ENCODE measurements at regions not wholly inside any gene's neighbourhood (a gene's known extent, or its start where the extent isn't known, plus 50 kb on each side); places are given as distances from the start of the nearest gene placed in this dataset.

DNA sequence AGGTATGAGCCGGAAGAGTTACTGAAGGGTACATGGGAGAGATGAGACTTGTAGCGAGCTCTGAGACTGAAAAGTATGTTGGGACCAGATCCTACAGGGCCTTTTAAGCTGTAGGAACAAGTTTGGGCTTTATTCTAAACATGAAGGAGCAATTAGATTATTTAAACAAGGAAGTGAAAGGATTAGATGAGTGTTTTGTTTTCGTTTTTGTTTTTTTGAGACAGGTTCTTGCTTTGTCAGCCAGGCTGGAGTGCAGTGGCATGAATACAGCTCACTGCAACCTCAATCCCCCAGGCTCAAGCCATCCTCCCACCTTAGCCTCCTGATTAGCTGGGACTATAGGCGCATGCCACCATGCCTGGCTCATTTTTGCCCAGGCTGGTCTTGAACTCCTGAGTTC, 110.7 kb downstream of the C1D start:
- Mint-ChIP-seq H3K27ac (ENCODE audit: unreplicated experiment) (no peak overlapping the region), H3K4me1 (ENCODE audit: unreplicated experiment) (peaks cover 12% of the 10 kb centered on the region), H3K4me3 (ENCODE audit: unreplicated experiment) (no peak overlapping the region), H3K36me3 (ENCODE audit: unreplicated experiment) (no peaks in the 10 kb centered on the region), H3K9me3 (ENCODE audit: unreplicated experiment) (no peaks in the 10 kb centered on the region), H3K27me3 (ENCODE audit: unreplicated experiment) (no peaks in the 10 kb centered on the region)
- no peak for DNase-seq (ENCODE audit: extremely low spot score, unreplicated experiment)
- TF ChIP-seq CTCF (IDR thresholded peaks at IDR 0.05), result no peak

DNA sequence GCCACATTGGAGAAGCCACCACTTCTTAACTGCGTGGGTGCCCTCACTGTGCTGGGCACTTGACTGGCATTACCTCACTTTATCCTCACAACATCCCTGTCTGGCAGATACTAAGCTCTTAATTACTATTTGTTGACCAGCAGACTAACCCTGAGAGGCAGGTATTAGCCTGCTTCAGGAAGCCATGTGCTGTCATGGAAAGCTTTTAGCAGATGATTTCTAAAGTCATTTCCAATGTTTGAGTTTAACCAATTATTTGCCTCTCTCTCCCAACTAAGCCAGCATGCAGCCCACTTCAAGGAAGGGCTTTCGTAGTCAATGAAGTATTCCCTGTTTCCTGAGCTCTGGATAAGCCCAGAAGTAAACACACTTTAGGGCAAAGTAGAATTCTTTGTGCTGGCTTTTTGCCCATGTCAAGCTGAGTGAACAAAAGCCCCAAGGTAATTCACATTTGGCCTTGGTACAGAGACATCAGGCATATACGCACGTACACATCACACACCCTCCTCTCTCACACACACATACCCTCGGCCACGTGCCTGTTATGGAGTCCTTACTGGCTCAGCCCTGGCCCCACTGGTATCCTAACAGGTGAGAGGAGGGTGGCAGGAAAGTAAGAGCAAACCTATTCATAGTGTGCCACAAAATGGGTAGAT, 108.6 kb downstream of the C1D start:
- Mint-ChIP-seq H3K9me3 (ENCODE audit: unreplicated experiment) (peaks cover 6% of the 10 kb centered on the region), H3K27me3 (ENCODE audit: unreplicated experiment) (no peaks in the 10 kb centered on the region), H3K4me1 (ENCODE audit: unreplicated experiment) (peaks cover 12% of the 10 kb centered on the region)

GRCh38 chr2:67955748-67956603, 106.8 kb downstream of the C1D start:
- Mint-ChIP-seq H3K27ac (ENCODE audit: unreplicated experiment) (no peak overlapping the region), H3K4me3 (ENCODE audit: unreplicated experiment) (no peak overlapping the region), H3K4me1 (ENCODE audit: unreplicated experiment) (peaks cover 7% of the 10 kb centered on the region), H3K9me3 (ENCODE audit: unreplicated experiment) (peaks cover 6% of the 10 kb centered on the region), H3K36me3 (ENCODE audit: unreplicated experiment) (no peaks in the 10 kb centered on the region), H3K27me3 (ENCODE audit: unreplicated experiment) (no peaks in the 10 kb centered on the region)
- TF ChIP-seq CTCF (IDR thresholded peaks at IDR 0.05), result no peak
- no peak for DNase-seq (ENCODE audit: extremely low spot score, unreplicated experiment)

More for the DNA sequence above, 108.6 kb downstream of the C1D start:
- no peak for TF ChIP-seq CTCF (IDR thresholded peaks at IDR 0.05)
- Mint-ChIP-seq H3K4me3 (ENCODE audit: unreplicated experiment) (no peak overlapping the region), H3K27ac (ENCODE audit: unreplicated experiment) (no peak overlapping the region), H3K36me3 (ENCODE audit: unreplicated experiment) (no peaks in the 10 kb centered on the region)
- no peak for DNase-seq (ENCODE audit: extremely low spot score, unreplicated experiment)

DNA sequence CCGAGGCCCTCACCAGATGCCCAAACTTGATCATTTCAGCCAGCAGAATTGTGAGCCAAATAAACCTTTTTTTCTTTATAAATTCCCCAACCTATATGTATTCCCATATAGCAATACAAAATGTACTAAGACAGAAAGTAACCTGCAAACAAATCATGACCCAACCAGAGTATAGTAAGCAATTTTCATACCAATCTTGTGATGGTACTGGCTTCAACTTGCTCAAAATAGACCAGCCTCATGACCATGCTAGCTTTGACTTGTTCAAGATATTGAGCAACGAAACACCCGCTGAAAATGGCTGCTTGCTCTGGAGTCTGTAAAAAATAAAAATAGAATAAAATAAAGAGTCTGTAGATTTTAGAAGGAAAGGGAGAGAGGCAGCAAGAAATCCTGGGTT, 97.6 kb downstream of the C1D start:
- H3K27ac Mint-ChIP-seq (ENCODE audit: unreplicated experiment), result no peak overlapping the region
- no peak for TF ChIP-seq CTCF (IDR thresholded peaks at IDR 0.05)
- DNase-seq (ENCODE audit: extremely low spot score, unreplicated experiment), result no peak
- H3K36me3 Mint-ChIP-seq (ENCODE audit: unreplicated experiment), result no peaks in the 10 kb centered on the region
- no peaks in the 10 kb centered on the region for H3K27me3 Mint-ChIP-seq (ENCODE audit: unreplicated experiment)
- no peak overlapping the region for H3K4me3 Mint-ChIP-seq (ENCODE audit: unreplicated experiment)
- H3K9me3 Mint-ChIP-seq (ENCODE audit: unreplicated experiment), result no peaks in the 10 kb centered on the region
- no peaks in the 10 kb centered on the region for H3K4me1 Mint-ChIP-seq (ENCODE audit: unreplicated experiment)

GRCh38 chr2:67970071-67970470, 92.7 kb downstream of the C1D start:
- H3K27me3 Mint-ChIP-seq (ENCODE audit: unreplicated experiment), result no peaks in the 10 kb centered on the region
- H3K9me3 Mint-ChIP-seq (ENCODE audit: unreplicated experiment), result no peaks in the 10 kb centered on the region
- H3K4me1 Mint-ChIP-seq (ENCODE audit: unreplicated experiment), result no peaks in the 10 kb centered on the region
- no peak overlapping the region for H3K4me3 Mint-ChIP-seq (ENCODE audit: unreplicated experiment)
- H3K27ac Mint-ChIP-seq (ENCODE audit: unreplicated experiment), result no peak overlapping the region
- TF ChIP-seq CTCF (IDR thresholded peaks at IDR 0.05), result no peak
- H3K36me3 Mint-ChIP-seq (ENCODE audit: unreplicated experiment), result no peaks in the 10 kb centered on the region
- DNase-seq (ENCODE audit: extremely low spot score, unreplicated experiment), result no peak

Data from osteocyte (in vitro differentiated cells).